CD4-positive, alpha-beta T cell treated with Interleukin-21 for 1 hour (primary cell): ENCODE measurements at regions not wholly inside any gene's neighbourhood (a gene's known extent, or its start where the extent isn't known, plus 50 kb on each side); places are given as distances from the start of the nearest gene placed in this dataset.

ENCODE experiments used
- DNase-seq: peaks from one replicate; pipeline ENCODE4 v3.0.0-alpha.2; 2020

GRCh38 chr14:98612434-98613200 lies 659.4 kb downstream of the BCL11B start:
- DNase-seq: no peak

- no peak for DNase-seq
Observed at GRCh38 chr14:98614741-98615140, 657.3 kb downstream of the BCL11B start.

GRCh38 chr14:98622208-98623051 lies 649.6 kb downstream of the BCL11B start:
- no peak for DNase-seq

- no peak for DNase-seq
Observed at GRCh38 chr14:98623788-98624415, 648.1 kb downstream of the BCL11B start.

DNA sequence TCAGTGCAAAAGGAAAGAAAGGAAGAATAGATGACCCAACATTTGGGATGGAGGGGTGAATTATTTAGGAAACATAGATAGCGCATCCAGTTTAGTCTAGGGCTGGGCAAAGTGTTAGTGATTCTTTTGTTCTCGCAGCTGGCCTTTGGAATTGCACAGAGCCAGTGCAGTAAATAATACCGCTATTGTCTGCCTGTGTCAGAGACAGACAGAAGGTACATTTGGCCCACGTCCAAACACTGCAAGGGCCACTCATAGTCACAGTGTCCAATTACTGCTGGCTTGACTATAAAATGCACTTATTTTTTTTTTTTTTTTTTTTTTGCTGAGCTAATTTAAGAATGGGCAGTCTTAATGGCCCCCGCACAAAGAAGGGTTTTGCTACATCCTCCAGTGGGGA lies 638.6 kb downstream of the BCL11B start:
- no peak for DNase-seq

DNA sequence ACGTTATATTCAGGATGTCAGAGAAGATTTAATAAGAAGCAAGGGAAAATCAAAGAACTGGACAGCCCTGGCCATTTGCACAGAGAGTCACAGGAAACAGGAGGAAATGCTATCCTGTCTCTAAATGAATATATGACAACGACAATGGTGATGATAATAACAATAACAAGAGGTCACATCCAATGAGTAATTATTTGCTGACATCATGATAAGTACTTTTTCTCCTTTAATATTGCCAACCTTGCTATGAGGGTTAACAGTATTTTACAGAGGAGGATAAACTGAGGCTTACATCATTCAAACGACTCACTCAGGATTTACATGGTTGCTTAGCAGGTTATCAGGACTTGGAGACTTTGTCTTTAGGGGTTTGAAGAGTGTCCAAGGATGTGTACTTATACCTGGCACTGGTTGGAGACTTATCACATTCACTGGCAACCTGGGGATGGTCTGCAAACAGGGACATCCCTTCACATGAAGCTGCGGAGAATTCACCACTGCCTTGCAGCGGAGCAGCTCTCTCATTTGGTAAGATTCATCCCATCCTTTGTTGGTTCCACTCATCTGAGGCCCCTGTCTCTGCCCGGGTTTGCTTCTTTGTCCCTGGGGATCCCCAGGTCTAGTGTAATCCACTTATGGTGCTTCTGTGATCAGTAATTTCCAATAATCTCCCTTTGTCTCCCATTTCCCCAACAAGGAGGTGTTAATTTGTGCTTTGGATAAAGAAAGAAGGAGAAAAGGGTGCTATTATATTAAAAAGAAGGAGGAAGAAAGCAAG lies 637.8 kb downstream of the BCL11B start:
- DNase-seq: no peak

DNA sequence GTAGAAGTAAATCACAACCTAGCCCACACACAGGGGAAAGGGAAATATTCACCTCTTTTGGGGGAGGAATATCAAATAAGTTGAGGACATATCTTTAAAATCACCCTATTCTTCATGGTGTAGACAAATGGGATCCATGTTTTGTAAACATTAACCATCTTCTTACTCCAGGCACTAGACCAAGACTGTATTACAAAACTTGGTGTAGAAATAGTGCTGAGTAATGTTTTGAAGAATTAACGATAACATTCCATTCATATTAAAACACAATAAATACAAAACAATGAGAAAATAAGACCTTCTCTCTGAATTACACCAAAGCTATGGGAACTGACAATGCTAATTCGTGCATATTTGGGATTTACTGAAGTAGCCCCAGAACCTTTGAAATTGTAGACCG lies 633.6 kb downstream of the BCL11B start:
- no peak for DNase-seq

DNA sequence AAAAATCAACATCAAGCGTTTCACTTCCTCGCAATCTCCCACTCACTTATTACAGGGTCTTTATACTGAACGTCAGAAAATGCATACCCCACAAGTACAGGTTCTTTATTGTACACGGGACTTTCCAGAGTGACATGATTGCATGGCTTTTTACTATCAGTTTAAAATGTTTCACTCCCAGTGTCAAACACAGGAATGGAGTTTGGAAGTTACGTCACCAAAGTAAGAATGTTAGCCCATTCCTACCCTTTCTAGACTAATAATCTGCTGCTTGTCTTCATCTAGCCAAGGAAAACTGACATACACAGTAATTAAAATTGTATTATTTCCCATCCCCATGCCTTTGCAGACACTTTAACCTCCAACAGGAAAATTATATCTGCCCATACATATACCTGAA lies 624.2 kb downstream of the BCL11B start:
- DNase-seq: no peak

GRCh38 chr14:98651037-98651436 lies 621.0 kb downstream of the BCL11B start:
- DNase-seq: no peak

- no peak for DNase-seq
Observed at GRCh38 chr14:98665007-98665406, 607.0 kb downstream of the BCL11B start.

GRCh38 chr14:98666545-98666944 lies 605.5 kb downstream of the BCL11B start:
- no peak for DNase-seq

DNA sequence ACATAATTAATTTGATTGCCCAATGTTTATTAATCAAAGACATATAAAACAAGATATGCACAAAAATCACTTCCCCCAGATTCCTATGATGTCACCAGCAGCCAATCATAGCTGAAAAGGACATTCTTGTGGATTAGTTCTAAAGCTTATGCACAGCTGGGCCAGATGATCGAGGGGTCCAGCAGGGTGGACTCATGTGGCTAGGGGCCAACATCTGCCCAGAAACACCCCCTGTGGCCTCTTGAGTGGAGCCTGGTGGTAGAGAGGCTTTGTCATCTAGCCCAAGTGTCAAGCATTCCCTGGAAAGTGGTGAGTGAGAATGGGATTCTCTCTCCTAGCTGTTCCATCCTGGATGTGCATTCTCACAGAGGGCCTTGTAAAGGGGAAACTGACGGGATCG lies 590.0 kb downstream of the BCL11B start:
- DNase-seq: no peak

- DNase-seq: no peak
Observed at GRCh38 chr14:98682726-98683125, 589.3 kb downstream of the BCL11B start.

GRCh38 chr14:98684468-98684867 lies 587.5 kb downstream of the BCL11B start:
- no peak for DNase-seq

GRCh38 chr14:98685725-98686124 lies 586.3 kb downstream of the BCL11B start:
- DNase-seq: no peak

- no peak for DNase-seq
Observed at GRCh38 chr14:98688446-98688845, 583.6 kb downstream of the BCL11B start.

DNA sequence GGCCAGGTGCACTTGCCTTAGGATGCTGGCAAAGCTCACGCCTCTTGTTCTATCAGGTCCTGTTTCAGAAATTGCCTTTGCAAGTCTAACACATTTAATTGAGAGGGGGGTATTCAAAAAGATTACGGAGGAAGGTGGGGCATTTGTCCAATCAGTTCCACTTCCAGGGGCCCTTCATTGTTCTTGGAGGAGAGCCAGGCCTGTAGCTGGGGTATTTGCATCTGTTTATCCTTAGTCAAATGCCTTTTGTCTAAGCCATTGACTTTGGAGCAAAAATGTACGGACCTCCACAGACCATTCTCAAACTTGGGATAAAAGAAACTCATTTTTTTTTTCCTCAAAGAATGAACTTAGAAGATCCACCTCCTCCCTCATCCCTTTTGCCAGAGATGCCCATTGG lies 582.0 kb downstream of the BCL11B start:
- no peak for DNase-seq

GRCh38 chr14:98692832-98693231 lies 579.2 kb downstream of the BCL11B start:
- DNase-seq: no peak

GRCh38 chr14:98694541-98694940 lies 577.5 kb downstream of the BCL11B start:
- no peak for DNase-seq

DNA sequence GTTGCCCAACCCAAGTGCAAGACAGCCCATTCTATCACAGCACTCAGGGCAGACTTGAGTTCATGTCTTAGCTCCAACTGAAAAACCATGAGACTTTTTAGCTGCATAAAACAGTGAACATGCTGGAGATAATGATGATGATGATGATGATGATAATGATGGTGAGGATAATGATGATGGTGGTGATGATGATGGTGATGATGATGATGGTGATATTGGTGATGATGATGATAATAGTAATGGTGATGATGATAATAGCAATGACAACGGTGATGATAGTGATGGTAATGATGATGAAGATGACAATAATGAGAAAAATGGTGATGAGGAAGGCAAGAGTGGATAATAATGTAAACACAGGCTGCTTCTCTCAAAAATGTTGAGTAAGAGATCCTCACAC lies 576.2 kb downstream of the BCL11B start:
- no peak for DNase-seq

DNA sequence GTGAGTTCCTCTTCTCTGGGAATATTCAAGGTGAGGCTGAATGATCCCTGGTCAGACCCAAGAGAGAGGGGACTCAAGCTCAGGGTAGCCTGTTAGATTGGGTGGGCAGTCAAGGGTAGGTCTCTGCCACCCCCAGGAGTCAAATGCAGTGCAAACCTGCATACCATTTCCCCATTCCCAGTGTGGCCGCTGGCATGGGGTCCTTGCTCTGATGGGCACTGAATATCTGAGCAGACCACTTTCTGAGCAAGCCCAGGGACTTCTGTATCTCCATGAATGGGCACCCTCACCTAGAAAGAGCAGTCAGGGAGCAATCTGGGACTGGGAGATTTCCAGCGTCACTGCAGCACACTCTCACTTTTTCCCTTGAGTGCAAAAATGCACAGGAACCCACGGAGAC lies 573.7 kb downstream of the BCL11B start:
- no peak for DNase-seq

GRCh38 chr14:98700748-98701147 lies 571.2 kb downstream of the BCL11B start:
- DNase-seq: no peak

DNA sequence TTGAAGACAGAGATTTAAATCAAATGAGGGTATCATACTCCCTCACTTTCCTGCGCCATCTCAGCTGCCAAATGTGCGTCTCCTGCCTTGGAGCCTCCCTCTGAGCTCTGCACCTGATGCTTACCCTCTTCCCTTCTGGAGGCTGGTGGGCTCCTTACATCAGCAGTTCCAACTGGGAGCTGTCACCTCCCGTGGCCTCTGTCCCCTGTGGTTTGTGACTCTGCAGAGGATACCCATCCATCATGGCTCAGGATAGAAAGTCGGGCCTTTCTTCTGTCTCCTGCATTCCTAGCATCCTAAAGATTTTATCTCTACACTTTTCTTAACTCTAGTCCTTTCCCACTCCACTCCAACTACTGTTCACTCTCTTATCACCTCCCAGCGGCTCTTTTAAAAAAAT lies 570.6 kb downstream of the BCL11B start:
- no peak for DNase-seq
